HT1080 (cell line): ENCODE measurements at regions not wholly inside any gene's neighbourhood (a gene's known extent, or its start where the extent isn't known, plus 50 kb on each side); places are given as distances from the start of the nearest gene placed in this dataset.

Experiments used
- DNase-seq: peaks from one replicate; pipeline ENCODE4 v3.0.0-alpha.2; 2015; ENCODE audit warnings: low read depth

DNA sequence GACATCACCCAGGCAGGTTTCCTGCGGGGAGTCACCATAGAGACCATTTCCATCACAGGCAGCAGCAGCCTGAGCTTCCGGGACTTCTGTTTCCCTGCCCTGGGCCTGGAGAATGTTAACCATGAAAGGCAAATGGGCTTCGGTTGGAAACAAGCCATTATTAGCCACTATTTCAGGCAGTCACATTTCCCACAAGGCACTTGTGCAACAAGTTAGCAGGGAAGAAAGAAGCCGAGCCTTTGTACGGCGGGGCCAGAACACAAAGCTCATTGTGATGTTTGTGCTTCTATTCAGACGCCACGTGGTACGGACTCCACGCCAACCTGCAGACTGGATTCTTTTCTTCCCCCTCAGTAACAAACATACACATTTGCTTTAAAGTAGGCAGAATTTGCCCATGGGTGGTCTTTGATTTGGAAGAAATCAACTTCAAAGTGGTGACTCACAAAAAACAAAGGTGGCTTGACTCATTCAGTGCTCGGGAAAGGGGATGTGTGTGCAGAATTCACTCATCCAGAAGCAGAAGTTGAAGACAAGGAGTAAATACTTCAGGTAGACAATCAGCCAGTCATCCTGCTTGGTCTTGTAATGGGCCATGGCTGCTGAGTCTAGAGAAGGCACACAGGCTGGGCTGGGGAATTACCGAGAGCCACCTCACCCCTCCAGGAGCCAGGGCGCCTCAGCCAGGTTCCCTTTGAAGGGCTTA, 154.2 kb upstream of the PRMT8 start:
- DNase-seq: peak; percentile 55

DNA sequence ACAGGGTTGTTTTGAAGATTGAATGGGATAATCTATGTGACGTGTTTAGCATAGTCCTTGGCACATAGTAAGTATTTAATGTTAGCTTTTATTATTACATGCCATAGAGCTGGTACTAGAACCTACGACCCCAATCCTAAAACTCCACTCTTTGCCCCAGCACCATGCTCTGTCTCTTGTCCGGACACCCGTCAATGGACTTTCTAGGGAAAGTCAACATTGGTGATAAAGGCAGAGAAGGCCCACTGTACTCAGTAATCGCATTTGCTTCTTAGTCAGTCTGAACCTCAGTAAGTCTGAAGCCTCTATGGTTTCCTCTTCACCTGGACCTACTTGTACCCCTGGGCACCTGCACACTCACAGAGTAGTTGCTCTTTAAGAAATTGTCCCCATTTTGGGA, 153.1 kb upstream of the PRMT8 start:
- no peak for DNase-seq

DNA sequence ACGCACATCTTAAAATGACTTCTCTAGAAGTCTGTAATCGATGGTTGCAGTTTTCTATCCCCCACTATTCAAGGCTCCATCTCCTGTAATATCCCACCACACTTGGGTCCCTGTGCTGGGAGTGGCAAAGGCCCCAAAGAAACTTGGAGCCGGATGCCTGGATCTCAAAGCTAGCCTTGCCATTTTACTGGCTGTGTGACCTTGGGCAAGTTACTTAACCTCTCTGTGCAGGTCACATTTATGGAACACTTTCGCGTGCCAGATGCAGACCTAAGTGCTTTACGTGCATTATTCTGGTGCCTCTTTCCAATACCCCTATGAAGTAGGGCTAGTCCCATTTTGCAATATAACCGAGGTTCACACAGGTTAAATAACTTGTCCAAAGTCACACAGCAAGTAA, 151.8 kb upstream of the PRMT8 start:
- DNase-seq: no peak

- DNase-seq: no peak
Measured at GRCh38 chr12:3341594-3341993, 149.4 kb upstream of the PRMT8 start.

- peak; percentile 56 for DNase-seq
Measured at GRCh38 chr12:3342051-3342450, 149.0 kb upstream of the PRMT8 start.

GRCh38 chr12:3348055-3348454, 142.9 kb upstream of the PRMT8 start:
- no peak for DNase-seq

DNA sequence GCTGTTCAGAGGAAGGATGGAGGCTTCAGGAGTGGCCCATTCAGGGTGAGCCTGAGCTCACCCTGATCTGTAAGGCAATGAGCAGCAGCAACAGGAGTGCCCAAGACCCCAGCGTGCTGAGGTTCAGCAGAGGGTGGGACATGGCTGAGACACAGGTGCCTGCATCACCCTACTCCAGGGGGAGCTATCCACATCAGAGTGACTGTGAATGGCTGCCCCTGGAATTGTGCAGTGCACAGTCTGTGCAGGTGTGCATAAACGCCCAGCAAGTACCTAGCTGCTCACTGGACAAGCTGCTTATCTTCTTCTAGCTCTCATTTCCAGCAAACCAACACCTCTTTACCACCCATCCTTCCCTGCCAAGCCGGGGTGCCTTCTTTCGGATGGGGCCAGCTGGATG, 140.6 kb upstream of the PRMT8 start:
- no peak for DNase-seq

- peak; percentile 20 for DNase-seq
Measured at GRCh38 chr12:3351731-3352130, 139.3 kb upstream of the PRMT8 start.

DNA sequence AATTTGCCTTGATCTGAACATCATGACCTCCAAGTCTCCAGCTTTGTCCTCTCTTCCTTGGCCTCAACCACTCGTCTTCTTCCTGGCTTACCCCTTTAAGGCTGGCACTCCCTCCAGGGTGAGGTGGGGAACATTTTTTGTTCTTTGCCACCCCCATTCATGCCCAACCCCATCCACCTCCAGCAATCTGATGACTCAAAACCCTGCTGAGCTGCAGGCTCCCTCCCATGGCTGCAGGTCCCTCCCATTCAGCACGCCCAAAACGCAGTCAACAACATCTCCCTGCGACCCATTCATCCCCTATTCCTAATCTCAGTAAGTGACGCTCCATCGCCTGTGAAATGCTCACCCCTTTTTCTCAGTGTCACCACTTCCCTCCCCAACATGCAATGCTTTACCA, 138.8 kb upstream of the PRMT8 start:
- DNase-seq: no peak

GRCh38 chr12:3353621-3354020, 137.4 kb upstream of the PRMT8 start:
- no peak for DNase-seq

- DNase-seq: no peak
Measured at GRCh38 chr12:3354586-3354985, 136.4 kb upstream of the PRMT8 start.

- DNase-seq: no peak
Measured at GRCh38 chr12:3355378-3355900, 135.6 kb upstream of the PRMT8 start.

GRCh38 chr12:3357950-3358525, 133.0 kb upstream of the PRMT8 start:
- DNase-seq: no peak

GRCh38 chr12:3359478-3359877, 131.5 kb upstream of the PRMT8 start:
- no peak for DNase-seq

DNA sequence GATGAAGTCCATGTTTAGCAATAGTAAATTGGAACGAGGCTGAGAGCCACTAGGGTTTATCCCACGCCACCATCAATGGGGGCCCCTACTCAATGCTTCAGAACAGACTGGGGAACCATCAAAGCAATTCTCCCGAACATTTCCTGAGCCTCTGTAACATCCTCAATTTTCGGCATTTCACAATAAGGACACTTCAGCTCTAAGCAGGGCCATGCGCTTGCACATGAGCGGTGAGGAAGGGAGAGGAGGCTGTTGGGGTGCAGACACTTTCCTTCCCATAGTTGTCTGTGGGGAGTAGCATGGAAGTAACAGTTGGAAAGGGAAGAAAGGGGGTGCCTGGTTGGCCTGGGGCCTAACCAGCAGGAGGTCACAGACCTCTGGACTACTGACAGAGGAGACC, 129.9 kb upstream of the PRMT8 start:
- no peak for DNase-seq

DNA sequence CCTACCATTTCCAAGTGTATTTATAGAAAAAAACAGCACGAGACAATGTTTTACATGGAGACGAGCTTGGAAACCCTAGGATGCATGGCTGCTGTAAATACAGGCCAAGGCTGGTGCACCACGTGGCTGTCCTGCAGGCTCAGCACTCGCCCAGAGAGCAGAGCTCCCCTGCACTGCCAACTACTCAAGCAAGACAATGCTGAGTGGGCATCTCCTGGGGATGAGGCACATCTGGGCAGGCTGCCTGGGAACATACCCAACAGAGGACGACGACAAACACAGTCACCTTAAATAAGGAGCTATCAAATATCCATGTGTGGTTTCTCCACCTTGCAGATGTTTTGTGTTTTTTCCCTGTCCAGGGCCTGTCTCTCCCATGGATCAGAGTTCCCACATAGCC, 128.3 kb upstream of the PRMT8 start:
- DNase-seq: no peak

- no peak for DNase-seq
Measured at GRCh38 chr12:3363608-3364007, 127.4 kb upstream of the PRMT8 start.

DNA sequence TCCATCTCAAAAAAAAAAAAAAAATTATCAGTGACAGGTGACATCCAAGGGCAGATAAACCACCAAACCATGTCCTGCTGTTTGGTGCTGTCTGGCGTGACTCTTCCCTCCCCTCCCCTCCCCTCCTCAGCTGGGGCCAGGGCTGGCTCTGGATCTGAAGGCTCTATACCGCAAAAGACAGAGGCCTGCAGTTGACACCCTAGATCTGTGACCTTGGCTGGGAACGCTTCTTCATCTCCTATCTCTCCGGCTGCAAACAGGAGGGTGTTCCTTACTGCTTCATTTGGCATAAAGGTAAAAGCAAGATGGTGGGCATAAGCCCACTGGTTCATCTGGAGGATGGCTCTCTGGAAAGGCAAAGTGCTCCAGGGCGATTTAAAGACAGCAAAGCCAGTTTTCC, 126.8 kb upstream of the PRMT8 start:
- no peak for DNase-seq

GRCh38 chr12:3364661-3365462, 126.1 kb upstream of the PRMT8 start:
- no peak for DNase-seq

DNA sequence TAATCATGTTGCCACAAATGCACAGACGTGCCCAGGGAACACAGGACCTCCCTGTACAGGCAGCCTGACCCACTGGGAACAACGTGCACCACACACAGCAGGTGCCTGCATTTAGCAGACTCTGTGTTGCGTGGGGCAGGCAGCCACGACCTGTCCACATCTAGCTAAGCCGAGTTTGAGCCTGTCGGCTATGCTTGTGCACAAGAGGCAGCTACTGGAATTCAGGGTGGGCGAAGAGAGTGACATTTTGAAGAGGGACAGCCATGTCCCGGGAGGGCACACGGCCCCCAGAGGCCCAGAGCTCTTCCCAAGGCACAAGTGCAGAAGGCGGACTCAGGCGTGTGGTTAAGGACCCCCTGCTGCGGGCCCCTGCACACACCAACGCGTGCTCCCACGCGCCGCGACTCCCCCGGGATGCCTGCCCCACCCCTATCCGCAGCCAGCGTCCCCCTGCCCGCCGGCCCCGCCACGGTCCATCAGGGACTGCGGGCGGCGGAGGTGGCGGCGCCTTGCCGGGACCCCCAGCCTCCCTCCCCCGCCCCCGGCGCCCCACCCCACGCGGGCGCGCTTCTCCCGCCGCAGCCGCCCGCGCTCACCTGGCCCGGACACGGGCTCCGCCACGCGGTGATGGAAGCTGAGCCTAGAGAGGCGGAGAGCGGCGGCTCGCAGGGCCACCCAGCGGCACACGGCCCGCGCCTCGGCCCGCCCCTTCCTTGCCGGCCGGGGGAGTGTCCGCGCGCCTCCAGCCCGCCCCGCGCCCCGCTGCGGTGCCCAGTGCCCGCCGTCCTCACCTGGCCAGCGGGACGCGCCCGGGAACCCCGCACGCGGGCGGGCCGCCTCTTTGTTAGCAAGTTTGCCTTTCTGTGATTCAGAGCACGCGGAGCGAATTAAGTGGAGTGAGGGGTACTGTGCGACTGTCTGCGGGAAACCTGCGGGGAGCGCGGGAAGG, 125.3 kb upstream of the PRMT8 start:
- no peak for DNase-seq

DNA sequence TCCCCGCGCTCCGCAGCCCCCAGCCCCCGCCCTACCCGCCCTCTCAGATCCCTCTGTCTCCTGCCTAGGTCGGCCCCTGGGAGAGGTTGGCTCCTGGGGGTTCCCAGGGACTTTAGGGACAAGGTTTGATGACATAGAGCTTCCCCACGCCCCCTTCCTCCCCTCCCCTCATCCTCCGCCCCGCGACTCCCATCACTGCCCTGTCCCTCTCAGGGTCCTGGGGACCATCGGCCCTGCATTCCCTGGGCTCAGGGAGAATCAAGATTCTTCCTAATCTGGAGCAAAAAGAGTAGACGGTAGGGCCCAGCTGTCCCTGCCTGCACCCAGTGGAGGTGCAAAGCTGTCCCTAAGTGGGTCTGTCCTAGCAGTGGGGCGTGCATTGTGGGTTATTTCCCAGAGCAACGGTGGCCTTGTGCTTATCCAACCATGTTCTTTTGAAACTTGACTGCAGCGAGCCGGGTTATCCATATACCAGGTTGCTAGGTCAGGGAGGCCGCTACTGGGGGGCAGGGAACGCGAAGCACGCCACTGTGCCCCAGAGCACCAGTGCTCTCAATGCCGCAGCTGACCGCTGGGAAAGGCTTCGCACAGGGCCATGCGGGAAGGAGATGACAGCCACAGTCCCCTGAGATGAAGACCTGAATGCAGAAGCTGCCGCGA, 124.4 kb upstream of the PRMT8 start:
- DNase-seq: no peak
